Stimulated activated naive CD8-positive, alpha-beta T cell treated with anti-CD3 and anti-CD28 coated beads, Interleukin-15, amount 100 ng/mL, for 72 hours (primary cell): ENCODE measurements at regions not wholly inside any gene's neighbourhood (a gene's known extent, or its start where the extent isn't known, plus 50 kb on each side); places are given as distances from the start of the nearest gene placed in this dataset.

Experiments used
- ATAC-seq: fragments of 150-1000 bp; cut with Tn5 transposase; 2 replicates; pipeline ENCODE4 v1.10.0; 2021; ENCODE audit warnings: mild to moderate bottlenecking, moderate library complexity
- DNase-seq, 2 donors: peaks; one replicate each; pipeline ENCODE4 v3.0.0; 2021 to 2022
- H3K27ac Mint-ChIP-seq, 2 donors: one replicate each; pipeline ENCODE4 v1.8.0; 2022; ENCODE audit warnings: mild to moderate bottlenecking in 2 of 2, mixed read lengths in 2 of 2, moderate library complexity in 2 of 2
- H3K27me3 Mint-ChIP-seq: one replicate; pipeline ENCODE4 v1.8.0; 2022; ENCODE audit warnings: mixed read lengths
- H3K4me1 Mint-ChIP-seq: one replicate; pipeline ENCODE4 v1.8.0; 2022; ENCODE audit warnings: mild to moderate bottlenecking, mixed read lengths
- H3K4me3 Mint-ChIP-seq, 2 donors: one replicate each; pipeline ENCODE4 v1.8.0; 2022; ENCODE audit warnings: mild to moderate bottlenecking in 2 of 2, mixed read lengths in 2 of 2, moderate library complexity in 1 of 2
- H3K9me3 Mint-ChIP-seq, 2 donors: one replicate each; pipeline ENCODE4 v1.8.0; 2022; ENCODE audit warnings: mixed read lengths in 2 of 2

GRCh38 chr1:98025858-98026257, 105.0 kb upstream of the DPYD start:
- no peak overlapping the region for H3K27ac Mint-ChIP-seq
- no peak for ATAC-seq
- H3K9me3 Mint-ChIP-seq, result no peaks in the 10 kb centered on the region
- no peak overlapping the region for H3K4me3 Mint-ChIP-seq
- peaks cover 5% of the 10 kb centered on the region for H3K4me1 Mint-ChIP-seq
- H3K27me3 Mint-ChIP-seq, result no peaks in the 10 kb centered on the region
- DNase-seq, result no peak

GRCh38 chr1:98021126-98021525, 100.3 kb upstream of the DPYD start:
- H3K27me3 Mint-ChIP-seq, result peaks cover 5% of the 10 kb centered on the region
- no peak overlapping the region for H3K27ac Mint-ChIP-seq
- no peaks in the 10 kb centered on the region for H3K9me3 Mint-ChIP-seq
- no peak for ATAC-seq
- H3K4me1 Mint-ChIP-seq, result no peaks in the 10 kb centered on the region
- no peak overlapping the region for H3K4me3 Mint-ChIP-seq
- DNase-seq, result no peak

DNA sequence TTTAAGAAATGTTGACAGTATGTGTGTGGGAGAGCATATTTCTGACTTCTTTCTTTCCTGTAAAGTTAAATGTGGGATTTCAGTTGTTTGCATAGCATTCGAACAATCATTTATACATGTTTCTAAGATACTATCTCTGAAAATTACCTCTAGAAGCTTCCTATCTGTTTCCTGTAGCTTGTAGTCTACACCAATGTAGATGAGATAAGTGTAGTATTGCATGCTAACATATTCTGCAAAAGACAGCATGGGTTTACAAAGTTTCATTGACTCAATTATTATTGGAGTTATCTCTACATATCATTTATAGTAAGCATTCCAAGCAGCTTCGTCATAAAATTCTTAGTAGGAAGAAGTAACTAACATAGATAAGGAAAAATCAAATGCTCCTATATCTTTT, 98.9 kb upstream of the DPYD start:
- no peak overlapping the region for H3K27ac Mint-ChIP-seq
- ATAC-seq (no peak), DNase-seq (no peak)
- H3K9me3 Mint-ChIP-seq, result no peaks in the 10 kb centered on the region
- H3K4me3 Mint-ChIP-seq, result no peak overlapping the region
- peaks cover 11% of the 10 kb centered on the region for H3K27me3 Mint-ChIP-seq
- H3K4me1 Mint-ChIP-seq, result no peaks in the 10 kb centered on the region

DNA sequence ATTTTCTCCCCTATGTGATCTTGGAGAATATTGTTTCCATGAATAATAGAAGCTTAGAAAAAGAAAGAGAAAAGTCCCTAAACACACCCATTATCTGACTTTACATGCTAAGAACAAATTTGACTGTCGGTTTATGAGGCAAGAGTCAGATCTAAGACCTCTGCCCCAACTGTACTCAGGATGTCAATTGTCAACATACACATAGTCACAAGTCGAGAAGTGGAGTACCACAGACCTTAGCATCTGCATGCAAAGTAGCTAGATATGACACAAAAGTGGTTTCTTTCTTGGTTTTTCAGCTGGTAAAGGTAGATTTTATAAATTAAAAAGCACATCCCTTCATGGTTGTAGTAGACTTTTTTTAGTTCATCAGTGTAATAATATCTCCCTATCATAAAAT, 97.2 kb upstream of the DPYD start:
- H3K4me3 Mint-ChIP-seq, result no peak overlapping the region
- no peak for DNase-seq
- peaks cover 11% of the 10 kb centered on the region for H3K27me3 Mint-ChIP-seq
- no peaks in the 10 kb centered on the region for H3K4me1 Mint-ChIP-seq
- no peaks in the 10 kb centered on the region for H3K9me3 Mint-ChIP-seq
- no peak for ATAC-seq
- no peak overlapping the region for H3K27ac Mint-ChIP-seq

DNA sequence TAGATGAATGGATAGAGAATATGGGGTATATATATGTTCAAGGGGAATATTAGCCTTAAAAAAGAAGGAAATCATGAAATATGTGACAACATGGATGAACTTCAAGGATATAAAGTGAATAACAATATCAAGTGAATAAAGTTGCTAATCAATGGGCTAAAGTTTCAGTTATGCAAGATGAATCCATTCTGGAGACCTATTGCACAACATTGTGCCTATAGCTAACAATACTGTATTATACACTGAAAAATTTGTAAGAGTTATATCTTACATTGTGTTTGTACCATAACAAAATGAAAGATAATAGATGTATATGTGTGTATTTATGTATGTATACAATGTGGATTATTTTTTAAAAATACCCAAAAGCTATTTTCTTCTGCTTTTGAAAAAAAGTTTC, 96.3 kb upstream of the DPYD start:
- DNase-seq (no peak), ATAC-seq (no peak)
- no peaks in the 10 kb centered on the region for H3K9me3 Mint-ChIP-seq
- no peaks in the 10 kb centered on the region for H3K4me1 Mint-ChIP-seq
- H3K27me3 Mint-ChIP-seq, result peaks cover 11% of the 10 kb centered on the region
- H3K4me3 Mint-ChIP-seq, result no peak overlapping the region
- no peak overlapping the region for H3K27ac Mint-ChIP-seq

DNA sequence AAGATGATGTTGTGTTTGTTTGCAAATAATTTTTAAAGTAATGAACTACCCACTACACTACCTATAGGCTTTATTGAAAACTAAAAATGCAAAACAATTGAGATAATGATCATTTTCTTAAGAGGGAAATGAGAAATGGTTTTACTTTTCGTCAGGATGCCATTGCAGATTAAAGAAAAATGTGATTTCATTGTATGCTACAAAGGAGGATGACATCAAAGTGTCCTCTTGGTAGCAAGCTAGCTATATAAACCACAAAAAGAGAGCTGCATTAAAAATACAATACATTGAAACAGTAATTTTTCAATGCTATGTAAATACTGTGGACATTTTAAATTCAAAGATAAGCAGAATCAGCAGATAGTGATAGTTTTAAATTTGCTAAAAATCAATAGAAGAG, 87.5 kb upstream of the DPYD start:
- Mint-ChIP-seq H3K27me3 (no peaks in the 10 kb centered on the region), H3K9me3 (no peaks in the 10 kb centered on the region), H3K4me3 (no peak overlapping the region), H3K27ac (peak overlapping the region in 1 of 2 donors; percentile 46), H3K4me1 (no peaks in the 10 kb centered on the region)
- ATAC-seq, result no peak
- DNase-seq, result no peak

GRCh38 chr1:98005326-98006010, 84.6 kb upstream of the DPYD start:
- H3K4me1 Mint-ChIP-seq, result no peaks in the 10 kb centered on the region

GRCh38 chr1:98003442-98003841, 82.6 kb upstream of the DPYD start:
- ATAC-seq, result no peak

More at GRCh38 chr1:98005326-98006010, 84.6 kb upstream of the DPYD start:
- no peak for DNase-seq
- ATAC-seq, result no peak
- no peaks in the 10 kb centered on the region for H3K27me3 Mint-ChIP-seq
- no peak overlapping the region for H3K4me3 Mint-ChIP-seq
- H3K27ac Mint-ChIP-seq, result no peak overlapping the region
- no peaks in the 10 kb centered on the region for H3K9me3 Mint-ChIP-seq

GRCh38 chr1:98002288-98002687, 81.5 kb upstream of the DPYD start:
- Mint-ChIP-seq H3K27me3 (no peaks in the 10 kb centered on the region), H3K9me3 (no peaks in the 10 kb centered on the region), H3K4me1 (no peaks in the 10 kb centered on the region), H3K4me3 (no peak overlapping the region), H3K27ac (no peak overlapping the region)
- ATAC-seq (no peak), DNase-seq (no peak)

More at GRCh38 chr1:98003442-98003841, 82.6 kb upstream of the DPYD start:
- Mint-ChIP-seq H3K27ac (no peak overlapping the region), H3K9me3 (no peaks in the 10 kb centered on the region), H3K4me3 (no peak overlapping the region), H3K27me3 (no peaks in the 10 kb centered on the region), H3K4me1 (no peaks in the 10 kb centered on the region)
- DNase-seq, result no peak

- Mint-ChIP-seq H3K4me3 (no peak overlapping the region), H3K9me3 (no peaks in the 10 kb centered on the region), H3K27ac (no peak overlapping the region), H3K27me3 (no peaks in the 10 kb centered on the region), H3K4me1 (no peaks in the 10 kb centered on the region)
- no peak for DNase-seq
- no peak for ATAC-seq
Measured at GRCh38 chr1:98001764-98002163, 80.9 kb upstream of the DPYD start.

GRCh38 chr1:97999320-97999719, 78.5 kb upstream of the DPYD start:
- ATAC-seq (no peak), DNase-seq (no peak)
- Mint-ChIP-seq H3K27me3 (no peaks in the 10 kb centered on the region), H3K4me3 (no peak overlapping the region), H3K9me3 (no peaks in the 10 kb centered on the region), H3K27ac (no peak overlapping the region), H3K4me1 (no peaks in the 10 kb centered on the region)

GRCh38 chr1:97996880-97997279, 76.0 kb upstream of the DPYD start:
- DNase-seq (no peak), ATAC-seq (no peak)
- H3K27me3 Mint-ChIP-seq, result no peaks in the 10 kb centered on the region
- no peak overlapping the region for H3K27ac Mint-ChIP-seq
- no peaks in the 10 kb centered on the region for H3K4me1 Mint-ChIP-seq
- H3K9me3 Mint-ChIP-seq, result no peaks in the 10 kb centered on the region
- H3K4me3 Mint-ChIP-seq, result no peak overlapping the region

- H3K9me3 Mint-ChIP-seq, result no peaks in the 10 kb centered on the region
- H3K4me1 Mint-ChIP-seq, result no peaks in the 10 kb centered on the region
- peaks cover 5% of the 10 kb centered on the region for H3K27me3 Mint-ChIP-seq
- no peak overlapping the region for H3K27ac Mint-ChIP-seq
- ATAC-seq, result no peak
- no peak overlapping the region for H3K4me3 Mint-ChIP-seq
- DNase-seq, result no peak
Measured at GRCh38 chr1:97989094-97989680, 68.4 kb upstream of the DPYD start.

DNA sequence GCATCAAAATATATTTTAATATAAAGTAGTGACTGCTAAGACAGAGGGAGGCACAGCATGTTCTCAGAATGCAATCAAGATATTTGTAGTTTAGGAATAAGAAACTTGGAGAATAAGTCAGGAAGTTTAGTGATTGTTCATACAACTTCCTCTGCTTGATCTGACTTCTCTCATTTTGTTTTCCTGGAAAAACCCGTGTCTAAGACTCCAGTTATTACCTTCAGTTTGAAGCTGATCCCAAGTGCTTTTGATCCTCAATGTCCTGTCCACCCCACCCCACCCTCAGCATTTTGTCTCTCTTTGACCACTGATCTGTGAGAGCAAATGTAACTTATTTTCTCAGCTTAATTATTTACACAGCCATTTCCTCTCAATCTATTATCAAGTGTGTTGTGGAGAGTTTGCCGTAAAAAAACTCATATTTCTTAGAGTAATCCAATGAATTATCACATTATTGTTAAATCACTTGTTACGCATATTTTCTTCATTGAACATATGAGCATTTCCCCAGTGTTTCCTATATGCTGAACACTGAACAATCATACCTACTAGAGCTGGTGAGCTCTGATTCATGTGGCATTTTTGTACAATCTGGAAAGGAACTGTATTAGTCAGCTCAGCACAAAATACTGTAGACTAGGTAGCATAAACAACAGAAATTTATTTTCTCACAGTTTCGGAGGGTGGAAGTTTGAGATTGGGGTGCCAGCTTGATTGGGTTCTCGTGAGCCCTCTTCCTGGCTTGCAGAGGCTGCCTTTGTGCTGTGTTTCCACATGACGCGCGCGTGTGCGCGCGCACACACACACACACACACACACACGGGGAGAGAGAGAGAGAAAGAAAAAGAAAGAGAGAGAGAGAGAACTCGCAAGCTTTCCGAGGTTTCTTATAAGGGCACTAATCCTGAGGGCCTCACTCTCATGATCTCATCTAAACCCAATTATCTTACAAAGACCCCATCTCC, 65.5 kb upstream of the DPYD start:
- no peaks in the 10 kb centered on the region for H3K9me3 Mint-ChIP-seq
- no peak overlapping the region for H3K4me3 Mint-ChIP-seq
- ATAC-seq, result no peak
- H3K27ac Mint-ChIP-seq, result peak overlapping the region in 1 of 2 donors; percentile 69
- peaks cover 5% of the 10 kb centered on the region for H3K27me3 Mint-ChIP-seq
- H3K4me1 Mint-ChIP-seq, result no peaks in the 10 kb centered on the region
- no peak for DNase-seq

- H3K4me3 Mint-ChIP-seq, result no peak overlapping the region
- no peak overlapping the region for H3K27ac Mint-ChIP-seq
- no peaks in the 10 kb centered on the region for H3K9me3 Mint-ChIP-seq
- DNase-seq (no peak), ATAC-seq (no peak)
- no peaks in the 10 kb centered on the region for H3K4me1 Mint-ChIP-seq
- H3K27me3 Mint-ChIP-seq, result peaks cover 5% of the 10 kb centered on the region
Measured at GRCh38 chr1:97983126-97983525, 62.3 kb upstream of the DPYD start.

- Mint-ChIP-seq H3K9me3 (no peaks in the 10 kb centered on the region), H3K27me3 (no peaks in the 10 kb centered on the region), H3K4me3 (no peak overlapping the region), H3K4me1 (no peaks in the 10 kb centered on the region), H3K27ac (no peak overlapping the region)
- ATAC-seq (no peak), DNase-seq (no peak)
Measured at GRCh38 chr1:97980530-97980929, 59.7 kb upstream of the DPYD start.
